Body of pancreas (tissue), 4 donors: ENCODE measurements at regions not wholly inside any gene's neighbourhood (a gene's known extent, or its start where the extent isn't known, plus 50 kb on each side); places are given as distances from the start of the nearest gene placed in this dataset.

Experiments used
- ATAC-seq: fragments of 150-250 bp; one replicate; pipeline ENCODE4 v1.9.1; 2016
- DNase-seq, 4 donors: peaks; one replicate each; pipeline ENCODE4 v3.0.0-alpha.2; 2019
- H3K27ac ChIP-seq, 4 donors: fragments of 200-600 bp; sonication (generic); 1 replicate in 3 of 4; 2 replicates in 1 of 4; pipeline versions ENCODE4 v1.5.1 to v1.6.1; 2016 to 2019; ENCODE audit warnings: mild to moderate bottlenecking in 1 of 4, mixed read lengths in 1 of 4, moderate library complexity in 1 of 4
- H3K27me3 ChIP-seq, 2 donors: fragments of 200-600 bp; sonication (generic); one replicate each; pipeline ENCODE4 v1.6.0; 2016; ENCODE audit warnings: mild to moderate bottlenecking in 1 of 2
- H3K36me3 ChIP-seq, 2 donors: fragments of 200-600 bp; sonication (generic); replicated peaks in 1 of 2; 2 replicates each; pipeline ENCODE4 v1.5.1; 2016; ENCODE audit warnings: low read depth in 2 of 2; ENCODE audit not compliant: insufficient read depth in 1 of 2
- H3K4me1 ChIP-seq: fragments of 200-600 bp; sonication (generic); one replicate; pipeline ENCODE4 v1.6.0; 2016
- H3K4me3 ChIP-seq, 2 donors: fragments of 200-600 bp; sonication (generic); 1 replicate in 1 of 2; 2 replicates in 1 of 2; pipeline ENCODE4 v1.5.1; 2016 to 2019
- H3K9me3 ChIP-seq, 3 donors: fragments of 200-600 bp; sonication (generic); 1 replicate in 2 of 3; 2 replicates in 1 of 3; pipeline ENCODE4 v1.5.1; 2016
- CTCF ChIP-seq, 7 experiments: fragments of 450-650 bp in 4 of 7; fragments of 200-600 bp in 3 of 7; sonication (generic) in 3 of 7; IDR thresholded peaks; one replicate each; pipeline ENCODE4 v1.5.1; 2016 to 2019; ENCODE audit warnings: antibody characterized with exemption in 7 of 7
- POLR2A ChIP-seq, 3 donors: fragments of 450-650 bp; IDR thresholded peaks; one replicate each; pipeline ENCODE4 v1.6.1; 2016; ENCODE audit warnings: antibody characterized with exemption in 3 of 3, mild to moderate bottlenecking in 2 of 3
- WGBS, 2 donors: methylation state at CpG; one replicate each; pipeline ENCODE4 v1.1.5; 2017; 5-methylcytosine and 5-hydroxymethylcytosine counted together
- intact Hi-C: fragments of 100-400 bp; cut with DNase I; formaldehyde crosslinking; loops from one replicate; pipeline ENCODE4 v1.15.1; 2023

GRCh38 chr13:80572923-80573316, 232.0 kb upstream of the SPRY2 start:
- H3K9me3 ChIP-seq: no peaks in the 10 kb centered on the region
- H3K4me3 ChIP-seq: no peak overlapping the region
- no peaks in the 10 kb centered on the region for H3K36me3 ChIP-seq
- intact Hi-C loops: no loop called here
- TF ChIP-seq POLR2A (IDR thresholded peaks at IDR 0.05): no peak
- ATAC-seq: no peak
- 71 to 74% methylated on average over 5 of the region's 5 CpGs for WGBS, 2 donors
- no peak overlapping the region for H3K27ac ChIP-seq
- no peak for DNase-seq
- H3K27me3 ChIP-seq: no peaks in the 10 kb centered on the region
- no peaks in the 10 kb centered on the region for H3K4me1 ChIP-seq

- Histone ChIP-seq H3K27me3 (no peaks in the 10 kb centered on the region), H3K4me1 (no peaks in the 10 kb centered on the region), H3K27ac (no peak overlapping the region), H3K4me3 (no peak overlapping the region), H3K9me3 (no peaks in the 10 kb centered on the region), H3K36me3 (no peaks in the 10 kb centered on the region)
- no peak for ATAC-seq
- TF ChIP-seq CTCF (IDR thresholded peaks at IDR 0.05): no peak
- DNase-seq: no peak
- intact Hi-C loops: no loop called here
- WGBS, 2 donors: 66 to 69% methylated on average over 4 of the region's 4 CpGs
Observed at GRCh38 chr13:80572308-80572922, 231.5 kb upstream of the SPRY2 start.

- whole genome bisulfite sequencing, 2 donors: 72 to 75% methylated on average over 4 of the region's 4 CpGs
- Histone ChIP-seq H3K27ac (no peak overlapping the region), H3K36me3 (no peaks in the 10 kb centered on the region), H3K27me3 (no peaks in the 10 kb centered on the region), H3K4me3 (no peak overlapping the region), H3K9me3 (no peaks in the 10 kb centered on the region), H3K4me1 (no peaks in the 10 kb centered on the region)
- intact Hi-C loops: no loop called here
- TF ChIP-seq POLR2A (IDR thresholded peaks at IDR 0.05) (no peak), CTCF (IDR thresholded peaks at IDR 0.05) (no peak)
- DNase-seq (no peak), ATAC-seq (no peak)
Observed at GRCh38 chr13:80571346-80572307, 230.7 kb upstream of the SPRY2 start.

GRCh38 chr13:80563439-80563838, 222.5 kb upstream of the SPRY2 start:
- H3K9me3 ChIP-seq: no peaks in the 10 kb centered on the region
- H3K36me3 ChIP-seq: no peaks in the 10 kb centered on the region
- no peaks in the 10 kb centered on the region for H3K4me1 ChIP-seq
- WGBS, 2 donors: 56 to 63% methylated on average over 4 of the region's 4 CpGs
- no peak overlapping the region for H3K4me3 ChIP-seq
- H3K27ac ChIP-seq: no peak overlapping the region
- DNase-seq: no peak
- intact Hi-C loops: no loop called here
- ATAC-seq: no peak
- TF ChIP-seq POLR2A (IDR thresholded peaks at IDR 0.05) (no peak), CTCF (IDR thresholded peaks at IDR 0.05) (no peak)
- H3K27me3 ChIP-seq: no peaks in the 10 kb centered on the region

- WGBS, 2 donors: 56 to 68% methylated on average over 4 of the region's 4 CpGs
- no peak for ATAC-seq
- DNase-seq: no peak
- Histone ChIP-seq H3K27me3 (no peaks in the 10 kb centered on the region), H3K27ac (no peak overlapping the region), H3K36me3 (no peaks in the 10 kb centered on the region), H3K4me1 (no peaks in the 10 kb centered on the region), H3K9me3 (no peaks in the 10 kb centered on the region), H3K4me3 (no peak overlapping the region)
- TF ChIP-seq POLR2A (IDR thresholded peaks at IDR 0.05) (no peak), CTCF (IDR thresholded peaks at IDR 0.05) (no peak)
- intact Hi-C loops: no loop called here
Observed at GRCh38 chr13:80562433-80563156, 221.7 kb upstream of the SPRY2 start.
